A673 (cell line): ENCODE measurements at regions not wholly inside any gene's neighbourhood (a gene's known extent, or its start where the extent isn't known, plus 50 kb on each side); places are given as distances from the start of the nearest gene placed in this dataset.

ENCODE experiments used
- BruUV-seq: library from RNA; stranded (reverse); fragments of 400-500 nt; replicated peaks from 2 replicates; lab custom pipeline; 2021; lab: Mats Ljungman, UMichigan
- CTCF ChIA-PET: fragments of 300-600 bp; sonication (Branson Sonifier 250); formaldehyde crosslinking; loops from one replicate; lab custom pipeline; 2022; ENCODE audit warnings: antibody characterized with exemption; lab: Charles Lee
- POLR2A ChIA-PET: fragments of 300-600 bp; sonication (Branson Sonifier 250); formaldehyde crosslinking; loops from one replicate; lab custom pipeline; 2022; ENCODE audit warnings: antibody characterized with exemption; ENCODE audit not compliant: low non-redundant PET; lab: Charles Lee
- DNase-seq: peaks from one replicate; pipeline ENCODE4 v3.0.0-alpha.2; 2015; ENCODE audit warnings: low spot score
- H3K27ac ChIP-seq: fragments of 200-600 bp; sonication (generic); 2 replicates; pipeline ENCODE4 v1.5.1; 2016; ENCODE audit warnings: mixed run types, low read depth, mild to moderate bottlenecking, mixed read lengths, antibody characterized with exemption, low read length; ENCODE audit not compliant: poor library complexity, severe bottlenecking
- H3K27me3 ChIP-seq: fragments of 200-600 bp; sonication (generic); replicated peaks from 2 replicates; pipeline ENCODE4 v1.6.1; 2017; ENCODE audit warnings: mixed run types, low read depth, mild to moderate bottlenecking, mixed read lengths, antibody characterized with exemption, low read length; ENCODE audit not compliant: insufficient read depth, poor library complexity
- H3K36me3 ChIP-seq: fragments of 200-600 bp; sonication (generic); 2 replicates; pipeline ENCODE4 v1.6.1; 2016; ENCODE audit warnings: mixed run types, mild to moderate bottlenecking, mixed read lengths, antibody characterized with exemption, low read length; ENCODE audit not compliant: insufficient read depth, poor library complexity, severe bottlenecking
- H3K4me1 ChIP-seq: fragments of 200-600 bp; sonication (generic); 2 replicates; pipeline ENCODE4 v1.6.1; 2017; ENCODE audit warnings: mixed run types, mild to moderate bottlenecking, mixed read lengths, antibody characterized with exemption, low read length; ENCODE audit not compliant: insufficient read depth, poor library complexity, severe bottlenecking
- H3K4me3 ChIP-seq: fragments of 200-600 bp; sonication (generic); 2 replicates; pipeline ENCODE4 v1.5.1; 2016; ENCODE audit warnings: low read depth, mixed run types, mild to moderate bottlenecking, mixed read lengths, low read length; ENCODE audit not compliant: poor library complexity, severe bottlenecking
- H3K9me3 ChIP-seq: fragments of 200-600 bp; sonication (generic); 2 replicates; pipeline ENCODE4 v1.6.1; 2016; ENCODE audit warnings: mixed run types, low read depth, mild to moderate bottlenecking, mixed read lengths, antibody characterized with exemption, low read length; ENCODE audit not compliant: poor library complexity, severe bottlenecking
- EZH2 ChIP-seq: fragments of 200-600 bp; sonication (generic); IDR thresholded peaks from 2 replicates; pipeline ENCODE4 v1.6.1; 2017; ENCODE audit warnings: borderline replicate concordance, low read depth, mild to moderate bottlenecking, mixed read lengths, antibody characterized with exemption, low read length; ENCODE audit not compliant: poor library complexity, severe bottlenecking
- intact Hi-C: fragments of 100-400 bp; cut with micrococcal nuclease; formaldehyde crosslinking; loops from one replicate; pipeline ENCODE4 v1.10.0; 2022; ENCODE audit not compliant: unreplicated experiment
- TF ChIP-seq, protein P1 (sequence below): fragments of 300-800, 200-600 bp; sonication (generic); conservative IDR thresholded peaks from 2 replicates; pipeline ENCODE4 v1.5.1; 2017; ENCODE audit warnings: low read depth, mild to moderate bottlenecking, antibody characterized with exemption, low read length, moderate library complexity, mixed read lengths

DNA sequence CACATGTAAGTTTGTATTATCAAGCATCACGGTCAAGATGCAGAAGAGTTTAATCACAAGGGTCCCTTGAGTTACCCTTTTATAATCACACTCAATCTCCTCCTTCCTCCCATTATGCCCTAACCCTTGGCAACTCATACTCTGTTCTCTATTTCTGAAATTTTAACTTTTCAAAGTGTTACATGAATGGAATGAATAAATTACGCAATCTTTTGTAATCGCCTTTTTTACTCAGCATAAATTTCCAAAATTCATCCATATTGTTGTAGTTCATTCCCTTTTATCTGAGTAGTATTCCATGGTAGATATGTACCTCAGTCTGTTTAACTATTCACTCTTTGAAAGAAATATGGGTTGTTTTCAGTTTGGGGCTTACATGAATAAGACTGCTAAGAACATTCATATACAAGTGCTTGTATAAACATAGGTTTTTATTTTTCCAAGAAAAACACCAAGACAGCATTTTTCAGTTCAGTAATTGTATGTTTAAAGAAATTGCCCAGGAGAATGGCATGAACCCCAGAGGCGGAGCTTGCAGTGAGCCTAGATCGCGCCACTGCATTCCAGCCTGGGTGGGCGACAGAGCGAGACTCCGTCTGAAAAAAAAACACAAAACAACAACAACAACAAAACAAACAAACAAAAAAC, 430.9 kb upstream of the KCNH7 start:
- H3K36me3 ChIP-seq = no peaks in the 10 kb centered on the region
- H3K27ac ChIP-seq = no peak overlapping the region
- no peak for DNase-seq
- BruUV-seq = no TSS peak
- H3K4me3 ChIP-seq = no peak overlapping the region
- peaks cover 14% of the 10 kb centered on the region for H3K27me3 ChIP-seq
- intact Hi-C loops = no loop called here
- peaks cover 3% of the 10 kb centered on the region for H3K9me3 ChIP-seq
- no peaks in the 10 kb centered on the region for H3K4me1 ChIP-seq
- CTCF ChIA-PET = no interaction called here
- POLR2A ChIA-PET = no interaction called here
- TF ChIP-seq, protein P1, sequence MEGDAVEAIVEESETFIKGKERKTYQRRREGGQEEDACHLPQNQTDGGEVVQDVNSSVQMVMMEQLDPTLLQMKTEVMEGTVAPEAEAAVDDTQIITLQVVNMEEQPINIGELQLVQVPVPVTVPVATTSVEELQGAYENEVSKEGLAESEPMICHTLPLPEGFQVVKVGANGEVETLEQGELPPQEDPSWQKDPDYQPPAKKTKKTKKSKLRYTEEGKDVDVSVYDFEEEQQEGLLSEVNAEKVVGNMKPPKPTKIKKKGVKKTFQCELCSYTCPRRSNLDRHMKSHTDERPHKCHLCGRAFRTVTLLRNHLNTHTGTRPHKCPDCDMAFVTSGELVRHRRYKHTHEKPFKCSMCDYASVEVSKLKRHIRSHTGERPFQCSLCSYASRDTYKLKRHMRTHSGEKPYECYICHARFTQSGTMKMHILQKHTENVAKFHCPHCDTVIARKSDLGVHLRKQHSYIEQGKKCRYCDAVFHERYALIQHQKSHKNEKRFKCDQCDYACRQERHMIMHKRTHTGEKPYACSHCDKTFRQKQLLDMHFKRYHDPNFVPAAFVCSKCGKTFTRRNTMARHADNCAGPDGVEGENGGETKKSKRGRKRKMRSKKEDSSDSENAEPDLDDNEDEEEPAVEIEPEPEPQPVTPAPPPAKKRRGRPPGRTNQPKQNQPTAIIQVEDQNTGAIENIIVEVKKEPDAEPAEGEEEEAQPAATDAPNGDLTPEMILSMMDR = no peak
- no peak for TF ChIP-seq EZH2

DNA sequence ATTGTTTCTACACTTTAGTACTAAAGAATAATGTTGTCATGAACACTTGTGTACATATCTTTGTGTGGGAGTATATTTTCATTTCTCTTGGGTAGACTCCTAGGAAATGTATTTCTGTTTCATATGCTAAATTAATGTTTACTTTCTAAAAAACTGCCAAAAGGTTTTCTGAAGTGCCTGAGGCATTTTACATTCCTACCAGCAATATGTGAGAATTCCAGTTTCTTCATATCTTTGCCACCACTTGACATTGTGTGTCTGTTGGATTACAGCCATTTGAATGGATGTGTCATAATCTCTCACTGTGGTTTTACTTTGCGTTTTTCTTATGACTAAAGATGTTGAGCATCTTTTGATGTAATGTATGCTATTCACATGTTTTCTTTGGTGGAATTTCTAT, 428.2 kb upstream of the KCNH7 start:
- peaks cover 18% of the 10 kb centered on the region for H3K27me3 ChIP-seq
- no peak overlapping the region for H3K27ac ChIP-seq
- no peak for DNase-seq
- no TSS peak for BruUV-seq
- H3K4me3 ChIP-seq = no peak overlapping the region
- CTCF ChIA-PET = no interaction called here
- TF ChIP-seq, protein P1 = no peak
- no peak for TF ChIP-seq EZH2
- H3K36me3 ChIP-seq = no peaks in the 10 kb centered on the region
- intact Hi-C loops = no loop called here
- H3K9me3 ChIP-seq = no peaks in the 10 kb centered on the region
- POLR2A ChIA-PET = no interaction called here
- H3K4me1 ChIP-seq = no peaks in the 10 kb centered on the region

DNA sequence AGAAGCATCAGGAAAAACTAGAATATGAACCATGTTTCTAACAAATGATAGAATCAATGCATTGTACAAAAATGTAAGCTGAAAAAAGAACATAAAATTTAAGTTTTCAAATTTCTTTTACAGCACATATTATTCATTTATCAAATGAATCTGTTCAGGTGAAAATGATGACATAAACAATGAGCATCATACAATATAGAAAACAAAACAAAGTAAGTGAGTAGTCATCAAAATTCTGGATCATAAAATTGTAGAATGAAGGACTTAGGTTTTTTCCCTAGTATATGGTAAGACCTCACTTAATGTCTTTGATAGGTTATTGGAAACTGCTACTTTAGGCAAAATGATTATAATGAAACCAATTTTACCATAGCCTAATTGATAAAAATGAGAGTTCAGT, 427.0 kb upstream of the KCNH7 start:
- Histone ChIP-seq H3K27me3 (peaks cover 18% of the 10 kb centered on the region), H3K27ac (no peak overlapping the region), H3K9me3 (no peaks in the 10 kb centered on the region), H3K4me1 (no peaks in the 10 kb centered on the region), H3K36me3 (no peaks in the 10 kb centered on the region), H3K4me3 (no peak overlapping the region)
- TF ChIP-seq, protein P1 = no peak
- no peak for TF ChIP-seq EZH2
- POLR2A ChIA-PET = no interaction called here
- no TSS peak for BruUV-seq
- intact Hi-C loops = no loop called here
- CTCF ChIA-PET = no interaction called here
- no peak for DNase-seq
